Spleen (tissue), 7 donors: ENCODE measurements at regions not wholly inside any gene's neighbourhood (a gene's known extent, or its start where the extent isn't known, plus 50 kb on each side); places are given as distances from the start of the nearest gene placed in this dataset.

Experiments used
- POLR2A ChIP-seq, 3 donors: fragments of 450-650 bp; IDR thresholded peaks; one replicate each; pipeline ENCODE4 v1.5.1; 2017; ENCODE audit warnings: antibody characterized with exemption in 3 of 3, mild to moderate bottlenecking in 1 of 3
- TF ChIP-seq, protein P1 (sequence below), 11 experiments: fragments of 200-600 bp in 7 of 11; fragments of 450-650 bp in 4 of 11; sonication (generic) in 4 of 11; IDR thresholded peaks in 8 of 11; conservative IDR thresholded peaks in 3 of 11; 1 replicate in 7 of 11; 2 replicates in 4 of 11; pipeline versions ENCODE4 v1.4.0 to v1.8.0; 2016 to 2021; ENCODE audit warnings: antibody characterized with exemption in 11 of 11, inconsistent platforms in 4 of 11, mild to moderate bottlenecking in 1 of 11
- donor health status: DM: no; HTN: no; CAD: no; lungs with moderate emphysema.
- donor health status: DM: no; HTN: no; CAD: no.
- donor health status: DM: no; HTN: no; CAD: no.

DNA sequence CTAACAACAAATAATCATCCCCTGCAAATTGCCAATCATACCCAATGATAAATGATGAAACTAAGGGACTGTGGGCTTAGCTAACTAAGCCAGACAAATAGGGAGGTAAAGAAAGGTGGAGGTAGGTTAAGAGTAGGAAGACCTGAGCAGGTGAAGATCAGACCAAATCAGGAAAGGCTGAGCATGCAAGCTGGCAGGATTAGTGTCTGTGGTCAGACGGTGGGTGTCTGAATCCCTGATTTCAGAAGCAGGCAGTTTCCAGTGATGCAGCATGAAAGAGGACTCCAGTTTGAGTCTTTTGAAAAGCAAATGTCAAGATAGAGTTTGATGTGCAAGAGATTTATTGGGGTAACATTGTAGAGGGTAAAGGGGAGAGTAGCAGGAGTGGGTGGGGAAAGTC is 181.4 kb upstream of the MYLIP start:
- TF ChIP-seq, protein P1, sequence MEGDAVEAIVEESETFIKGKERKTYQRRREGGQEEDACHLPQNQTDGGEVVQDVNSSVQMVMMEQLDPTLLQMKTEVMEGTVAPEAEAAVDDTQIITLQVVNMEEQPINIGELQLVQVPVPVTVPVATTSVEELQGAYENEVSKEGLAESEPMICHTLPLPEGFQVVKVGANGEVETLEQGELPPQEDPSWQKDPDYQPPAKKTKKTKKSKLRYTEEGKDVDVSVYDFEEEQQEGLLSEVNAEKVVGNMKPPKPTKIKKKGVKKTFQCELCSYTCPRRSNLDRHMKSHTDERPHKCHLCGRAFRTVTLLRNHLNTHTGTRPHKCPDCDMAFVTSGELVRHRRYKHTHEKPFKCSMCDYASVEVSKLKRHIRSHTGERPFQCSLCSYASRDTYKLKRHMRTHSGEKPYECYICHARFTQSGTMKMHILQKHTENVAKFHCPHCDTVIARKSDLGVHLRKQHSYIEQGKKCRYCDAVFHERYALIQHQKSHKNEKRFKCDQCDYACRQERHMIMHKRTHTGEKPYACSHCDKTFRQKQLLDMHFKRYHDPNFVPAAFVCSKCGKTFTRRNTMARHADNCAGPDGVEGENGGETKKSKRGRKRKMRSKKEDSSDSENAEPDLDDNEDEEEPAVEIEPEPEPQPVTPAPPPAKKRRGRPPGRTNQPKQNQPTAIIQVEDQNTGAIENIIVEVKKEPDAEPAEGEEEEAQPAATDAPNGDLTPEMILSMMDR (IDR thresholded peaks at IDR 0.05 in 8 of 11, conservative IDR thresholded peaks at IDR 0.05 in 3 of 11) = no peak
- TF ChIP-seq POLR2A (IDR thresholded peaks at IDR 0.05) = no peak
